ENCODE measurements at regions not wholly inside any gene's neighbourhood (a gene's known extent, or its start where the extent isn't known, plus 50 kb on each side); places are given as distances from the start of the nearest gene placed in this dataset.
"Not testable (repeated sequence)": the region's sequence is repeated elsewhere in the genome, so short reads cannot be mapped to it uniquely, and the experiment has no call there.

- not testable (repeated sequence) for TF ChIP-seq CTCF, POLR2A (IDR thresholded peaks at IDR 0.05)
Measured at GRCh38 chr12:131447636-131448035, 263.3 kb upstream of the SFSWAP start.

All from lower leg skin (tissue), 3 donors.